ENCODE measurements at regions not wholly inside any gene's neighbourhood (a gene's known extent, or its start where the extent isn't known, plus 50 kb on each side); places are given as distances from the start of the nearest gene placed in this dataset.

DNA sequence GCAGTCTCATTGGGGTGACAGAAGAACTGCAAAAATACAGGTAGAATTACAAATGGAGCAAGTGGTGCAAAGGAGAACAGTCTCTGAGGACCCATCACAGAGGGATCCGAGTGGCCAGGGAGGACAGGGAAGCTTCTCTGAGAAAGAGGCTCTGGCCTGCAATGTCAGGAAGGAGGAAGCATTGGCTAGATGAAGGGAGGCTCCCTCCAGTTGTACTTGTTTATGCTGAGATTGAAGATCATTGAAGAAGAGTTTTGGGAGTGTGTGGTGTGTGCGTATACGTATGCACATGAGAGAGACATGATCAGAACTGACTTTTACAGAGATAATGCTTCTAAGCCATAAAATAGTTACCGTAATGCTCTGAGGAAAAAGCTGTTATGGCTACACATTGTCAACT lies 274.7 kb upstream of the FZD8 start:
- TF ChIP-seq, protein P1, sequence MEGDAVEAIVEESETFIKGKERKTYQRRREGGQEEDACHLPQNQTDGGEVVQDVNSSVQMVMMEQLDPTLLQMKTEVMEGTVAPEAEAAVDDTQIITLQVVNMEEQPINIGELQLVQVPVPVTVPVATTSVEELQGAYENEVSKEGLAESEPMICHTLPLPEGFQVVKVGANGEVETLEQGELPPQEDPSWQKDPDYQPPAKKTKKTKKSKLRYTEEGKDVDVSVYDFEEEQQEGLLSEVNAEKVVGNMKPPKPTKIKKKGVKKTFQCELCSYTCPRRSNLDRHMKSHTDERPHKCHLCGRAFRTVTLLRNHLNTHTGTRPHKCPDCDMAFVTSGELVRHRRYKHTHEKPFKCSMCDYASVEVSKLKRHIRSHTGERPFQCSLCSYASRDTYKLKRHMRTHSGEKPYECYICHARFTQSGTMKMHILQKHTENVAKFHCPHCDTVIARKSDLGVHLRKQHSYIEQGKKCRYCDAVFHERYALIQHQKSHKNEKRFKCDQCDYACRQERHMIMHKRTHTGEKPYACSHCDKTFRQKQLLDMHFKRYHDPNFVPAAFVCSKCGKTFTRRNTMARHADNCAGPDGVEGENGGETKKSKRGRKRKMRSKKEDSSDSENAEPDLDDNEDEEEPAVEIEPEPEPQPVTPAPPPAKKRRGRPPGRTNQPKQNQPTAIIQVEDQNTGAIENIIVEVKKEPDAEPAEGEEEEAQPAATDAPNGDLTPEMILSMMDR (IDR thresholded peaks at IDR 0.05 in 4 of 5, conservative IDR thresholded peaks at IDR 0.05 in 1 of 5): no peak
- TF ChIP-seq POLR2A (IDR thresholded peaks at IDR 0.05): no peak

Measured in gastrocnemius medialis (tissue), 4 donors.